CD14-positive monocyte (primary cell): ENCODE measurements at regions not wholly inside any gene's neighbourhood (a gene's known extent, or its start where the extent isn't known, plus 50 kb on each side); places are given as distances from the start of the nearest gene placed in this dataset.

ENCODE experiments used
- DNase-seq, 3 donors: peaks; one replicate each; pipeline ENCODE4 v3.0.0-alpha.2; 2011 to 2022
- H2AFZ ChIP-seq: 2 replicates; pipeline ENCODE4 v1.6.0; 2012; ENCODE audit warnings: mild to moderate bottlenecking, low read depth, low read length, inconsistent platforms; ENCODE audit not compliant: insufficient read depth, poor library complexity, severe bottlenecking
- H3K27ac ChIP-seq, 2 donors: 1 replicate in 1 of 2; 2 replicates in 1 of 2; pipeline ENCODE4 v1.5.1; 2012 to 2013; ENCODE audit warnings: low read length in 2 of 2, control low read depth in 1 of 2, inconsistent platforms in 1 of 2, low read depth in 1 of 2, mild to moderate bottlenecking in 1 of 2
- H3K27me3 ChIP-seq, 2 donors: one replicate each; pipeline versions ENCODE4 v1.6.0 to v1.6.1; 2011 to 2013; ENCODE audit warnings: low read length in 2 of 2; ENCODE audit not compliant: control insufficient read depth in 2 of 2, insufficient read depth in 2 of 2
- H3K36me3 ChIP-seq, 2 donors: replicated peaks in 1 of 2; 1 replicate in 1 of 2; 2 replicates in 1 of 2; pipeline versions ENCODE4 v1.5.1 to v1.6.1; 2012 to 2013; ENCODE audit warnings: low read length in 2 of 2, control low read depth in 1 of 2, inconsistent platforms in 1 of 2, mild to moderate bottlenecking in 1 of 2; ENCODE audit not compliant: insufficient read depth in 2 of 2, control insufficient read depth in 1 of 2
- H3K4me1 ChIP-seq, 2 donors: 1 replicate in 1 of 2; 2 replicates in 1 of 2; pipeline versions ENCODE4 v1.5.1 to v1.6.1; 2012 to 2013; ENCODE audit warnings: low read length in 2 of 2, control low read depth in 1 of 2, inconsistent platforms in 1 of 2, mild to moderate bottlenecking in 1 of 2, moderate library complexity in 1 of 2; ENCODE audit not compliant: insufficient read depth in 2 of 2, control insufficient read depth in 1 of 2
- H3K4me2 ChIP-seq: replicated peaks from 2 replicates; pipeline ENCODE3; 2012; ENCODE audit warnings: low read length, moderate library complexity, mild to moderate bottlenecking; ENCODE audit not compliant: poor library complexity, severe bottlenecking; ENCODE audit errors: extremely low read depth
- H3K4me3 ChIP-seq, 3 experiments: fragments of 200-600 bp in 1 of 3; sonication (generic) in 1 of 3; replicated peaks in 1 of 3; 1 replicate in 2 of 3; 2 replicates in 1 of 3; pipeline ENCODE4 v1.5.1; 2011 to 2013; ENCODE audit warnings: low read length in 3 of 3, mild to moderate bottlenecking in 3 of 3, control low read depth in 2 of 3, low read depth in 2 of 3, inconsistent platforms in 1 of 3, moderate library complexity in 1 of 3
- H3K79me2 ChIP-seq: 2 replicates; pipeline ENCODE4 v1.6.0; 2012; ENCODE audit warnings: mild to moderate bottlenecking, control low read depth, inconsistent platforms, low read length, moderate library complexity; ENCODE audit not compliant: insufficient read depth
- H3K9ac ChIP-seq: 2 replicates; pipeline ENCODE4 v1.6.0; 2017; ENCODE audit warnings: low read length, mild to moderate bottlenecking; ENCODE audit not compliant: insufficient read depth, poor library complexity, severe bottlenecking
- H3K9me3 ChIP-seq, 2 donors: replicated peaks in 1 of 2; 1 replicate in 1 of 2; 2 replicates in 1 of 2; pipeline versions ENCODE4 v1.5.1 to v1.6.1; 2012 to 2013; ENCODE audit warnings: low read length in 2 of 2, control low read depth in 1 of 2; ENCODE audit not compliant: control insufficient read depth in 1 of 2, insufficient read depth in 1 of 2
- H4K20me1 ChIP-seq: 2 replicates; pipeline ENCODE4 v1.6.0; 2012; ENCODE audit warnings: mild to moderate bottlenecking, low read length, control low read depth, moderate library complexity; ENCODE audit not compliant: insufficient read depth
- H3K27ac Mint-ChIP-seq, 7 donors: one replicate each; pipeline ENCODE4 v1.8.0; 2020; ENCODE audit warnings: mild to moderate bottlenecking in 7 of 7, mixed read lengths in 7 of 7, moderate library complexity in 6 of 7, inconsistent platforms in 2 of 7
- H3K27me3 Mint-ChIP-seq, 3 donors: one replicate each; pipeline ENCODE4 v1.8.0; 2021 to 2022; ENCODE audit warnings: low read depth in 3 of 3, mild to moderate bottlenecking in 3 of 3, mixed read lengths in 3 of 3, moderate library complexity in 3 of 3, inconsistent platforms in 1 of 3
- H3K36me3 Mint-ChIP-seq, 2 donors: one replicate each; pipeline ENCODE4 v1.8.0; 2020; ENCODE audit warnings: mixed read lengths in 2 of 2, inconsistent platforms in 1 of 2, mild to moderate bottlenecking in 1 of 2
- H3K4me1 Mint-ChIP-seq: one replicate; pipeline ENCODE4 v1.8.0; 2020; ENCODE audit warnings: mild to moderate bottlenecking, mixed read lengths
- H3K4me3 Mint-ChIP-seq, 2 donors: one replicate each; pipeline ENCODE4 v1.8.0; 2020; ENCODE audit warnings: mild to moderate bottlenecking in 2 of 2, mixed read lengths in 2 of 2, moderate library complexity in 1 of 2
- H3K9me3 Mint-ChIP-seq, 7 donors: one replicate each; pipeline ENCODE4 v1.8.0; 2020 to 2022; ENCODE audit warnings: mixed read lengths in 7 of 7, mild to moderate bottlenecking in 6 of 7, moderate library complexity in 6 of 7, inconsistent platforms in 2 of 7
- WGBS: methylation state at CpG from one replicate; pipeline ENCODE4 v1.1.5; 2013; ENCODE audit warnings: missing lambda C conversion rate; ENCODE audit not compliant: insufficient coverage; 5-methylcytosine and 5-hydroxymethylcytosine counted together
- intact Hi-C, 2 donors: fragments of 100-400 bp; cut with micrococcal nuclease; formaldehyde crosslinking; loops; one replicate each; pipeline versions ENCODE4 v1.15.0 to v1.15.1; 2023
- TF ChIP-seq, protein P1 (sequence below): fragments of 200-600 bp; IDR thresholded peaks from one replicate; pipeline ENCODE4 v1.8.0; 2022; ENCODE audit warnings: antibody characterized with exemption, mild to moderate bottlenecking

- Histone ChIP-seq H2AFZ (peak overlapping the region; percentile 13), H3K9me3 (no peaks in the 10 kb centered on the region), H3K27ac (no peak overlapping the region), H3K79me2 (no peaks in the 10 kb centered on the region), H3K4me1 (peaks cover 19 to 32% of the 10 kb centered on the region in 2 donors), H3K4me2 (no peak overlapping the region), H3K4me3 (no peak overlapping the region), H3K27me3 (no peaks in the 10 kb centered on the region), H3K36me3 (no peaks in the 10 kb centered on the region), H4K20me1 (no peaks in the 10 kb centered on the region), H3K9ac (no peak overlapping the region)
- Mint-ChIP-seq H3K4me3 (no peak overlapping the region), H3K36me3 (no peaks in the 10 kb centered on the region), H3K27ac (peak overlapping the region in 1 of 7 donors; percentile 11), H3K9me3 (peaks cover 0 to 5% (median 3%) of the 10 kb centered on the region in 7 donors), H3K27me3 (no peaks in the 10 kb centered on the region), H3K4me1 (peaks cover 32% of the 10 kb centered on the region)
- WGBS: 88% methylated on average over 1 of the region's 3 CpGs
- no peak for DNase-seq
- intact Hi-C loops: no loop called here
- TF ChIP-seq, protein P1, sequence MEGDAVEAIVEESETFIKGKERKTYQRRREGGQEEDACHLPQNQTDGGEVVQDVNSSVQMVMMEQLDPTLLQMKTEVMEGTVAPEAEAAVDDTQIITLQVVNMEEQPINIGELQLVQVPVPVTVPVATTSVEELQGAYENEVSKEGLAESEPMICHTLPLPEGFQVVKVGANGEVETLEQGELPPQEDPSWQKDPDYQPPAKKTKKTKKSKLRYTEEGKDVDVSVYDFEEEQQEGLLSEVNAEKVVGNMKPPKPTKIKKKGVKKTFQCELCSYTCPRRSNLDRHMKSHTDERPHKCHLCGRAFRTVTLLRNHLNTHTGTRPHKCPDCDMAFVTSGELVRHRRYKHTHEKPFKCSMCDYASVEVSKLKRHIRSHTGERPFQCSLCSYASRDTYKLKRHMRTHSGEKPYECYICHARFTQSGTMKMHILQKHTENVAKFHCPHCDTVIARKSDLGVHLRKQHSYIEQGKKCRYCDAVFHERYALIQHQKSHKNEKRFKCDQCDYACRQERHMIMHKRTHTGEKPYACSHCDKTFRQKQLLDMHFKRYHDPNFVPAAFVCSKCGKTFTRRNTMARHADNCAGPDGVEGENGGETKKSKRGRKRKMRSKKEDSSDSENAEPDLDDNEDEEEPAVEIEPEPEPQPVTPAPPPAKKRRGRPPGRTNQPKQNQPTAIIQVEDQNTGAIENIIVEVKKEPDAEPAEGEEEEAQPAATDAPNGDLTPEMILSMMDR: no peak
Observed at GRCh38 chr6:51299621-51300380, 481.1 kb downstream of the TFAP2B start.

- Mint-ChIP-seq H3K4me1 (peaks cover 32% of the 10 kb centered on the region), H3K4me3 (no peak overlapping the region), H3K27ac (no peak overlapping the region), H3K9me3 (peaks cover 0 to 5% (median 3%) of the 10 kb centered on the region in 7 donors), H3K36me3 (no peaks in the 10 kb centered on the region), H3K27me3 (no peaks in the 10 kb centered on the region)
- TF ChIP-seq, protein P1: no peak
- Histone ChIP-seq H3K4me2 (no peak overlapping the region), H2AFZ (no peak overlapping the region), H3K27ac (no peak overlapping the region), H3K79me2 (no peaks in the 10 kb centered on the region), H3K9me3 (no peaks in the 10 kb centered on the region), H3K4me1 (peaks cover 19 to 33% of the 10 kb centered on the region in 2 donors), H3K36me3 (no peaks in the 10 kb centered on the region), H3K9ac (no peak overlapping the region), H3K27me3 (no peaks in the 10 kb centered on the region), H4K20me1 (no peaks in the 10 kb centered on the region), H3K4me3 (no peak overlapping the region)
- no peak for DNase-seq
- intact Hi-C loops: no loop called here
Observed at GRCh38 chr6:51300510-51300909, 481.8 kb downstream of the TFAP2B start.
